DMS114 treated with DMSO at 0.1 percent for 48 hours (cell line): ENCODE measurements at regions not wholly inside any gene's neighbourhood (a gene's known extent, or its start where the extent isn't known, plus 50 kb on each side); places are given as distances from the start of the nearest gene placed in this dataset.

Source experiments
- DNase-seq: peaks from one replicate; lab custom pipeline; 2025; ENCODE audit not compliant: unreplicated experiment; lab: John Stamatoyannopoulos, UW

DNA sequence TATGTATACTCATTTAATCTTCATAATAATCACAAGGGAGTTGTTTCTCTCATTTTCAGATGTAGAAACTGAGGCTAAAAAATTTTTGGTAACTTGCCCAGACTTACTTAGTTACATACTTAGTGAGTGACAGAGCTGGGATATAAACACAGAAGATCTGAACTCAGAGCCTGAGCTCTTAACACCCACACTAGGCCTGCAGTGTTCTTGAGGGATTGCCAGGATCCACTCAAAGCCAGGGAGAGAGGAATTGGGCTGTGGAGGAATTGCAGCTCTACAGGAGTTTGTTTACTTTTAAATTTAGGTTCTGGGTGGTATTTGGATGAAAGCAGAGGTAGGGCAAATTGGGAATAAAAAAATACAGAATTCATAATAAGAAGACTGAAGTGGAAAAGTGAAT lies 515.1 kb upstream of the PLXNA2 start:
- no peak for DNase-seq

- no peak for DNase-seq
These were observed 519.8 kb upstream of the PLXNA2 start for GRCh38 chr1:208763971-208764370.

DNA sequence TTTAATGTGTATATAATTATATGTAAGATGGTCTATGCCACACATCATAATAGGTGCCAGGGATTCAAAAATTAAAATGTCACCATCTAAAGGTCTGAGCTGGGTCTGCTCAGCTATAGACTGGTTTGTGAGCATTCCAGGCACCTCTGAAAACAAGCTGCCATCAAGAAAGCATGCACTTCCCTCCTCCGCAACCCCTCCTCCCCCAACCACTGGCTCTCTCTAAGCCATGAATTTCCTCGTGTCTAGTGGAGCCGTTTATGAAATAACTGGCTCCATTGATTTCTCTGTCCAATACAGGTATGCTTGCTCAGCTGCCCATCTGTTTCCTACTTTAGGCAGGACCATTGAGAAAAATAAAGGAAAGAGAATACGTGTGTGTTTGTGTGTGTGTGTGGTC lies 522.6 kb upstream of the PLXNA2 start:
- no peak for DNase-seq

- no peak for DNase-seq
These were observed 523.6 kb upstream of the PLXNA2 start for GRCh38 chr1:208767816-208768215.

DNA sequence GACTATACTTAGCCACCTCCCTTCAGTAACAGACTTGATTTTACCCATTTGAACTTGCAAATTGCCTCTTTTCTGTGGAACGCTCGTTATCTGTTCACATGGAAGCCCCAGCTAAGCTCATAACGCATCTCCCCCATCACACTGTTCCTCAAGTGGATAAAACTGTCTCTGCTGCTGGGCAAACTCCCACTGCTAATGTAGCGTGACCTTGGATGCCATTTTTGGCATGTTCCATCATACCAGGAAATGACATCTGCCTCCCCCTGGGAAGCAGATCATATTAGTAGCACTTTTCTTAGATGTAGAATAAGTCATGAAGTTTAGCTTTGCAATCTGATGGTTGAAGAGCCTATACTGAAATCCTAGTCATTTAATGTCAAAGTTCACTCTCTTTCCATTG lies 528.7 kb upstream of the PLXNA2 start:
- DNase-seq = no peak

GRCh38 chr1:208775841-208776240 lies 531.7 kb upstream of the PLXNA2 start:
- no peak for DNase-seq

GRCh38 chr1:208778417-208778816 lies 534.2 kb upstream of the PLXNA2 start:
- DNase-seq = no peak

GRCh38 chr1:208781391-208782045 lies 537.3 kb upstream of the PLXNA2 start:
- no peak for DNase-seq

GRCh38 chr1:208782186-208782585 lies 538.0 kb upstream of the PLXNA2 start:
- DNase-seq = no peak

DNA sequence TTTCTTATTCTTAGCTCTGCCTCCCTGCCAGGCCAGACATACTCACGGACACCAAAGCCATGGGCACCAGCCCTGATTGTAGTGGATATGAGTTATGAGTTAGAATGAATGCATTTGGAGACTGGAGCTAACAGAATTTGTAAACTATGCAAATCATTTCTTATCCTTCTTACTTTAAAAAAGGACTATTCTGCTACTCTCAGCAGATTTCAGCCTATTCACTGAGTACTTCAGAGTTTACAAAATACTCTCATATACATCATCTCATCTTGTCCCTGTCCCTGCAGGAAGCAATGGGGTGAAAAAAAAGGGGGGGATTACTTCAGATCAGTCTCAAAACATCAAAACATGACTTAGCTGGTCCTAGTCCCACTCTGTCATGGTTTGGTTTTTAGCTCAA lies 541.4 kb upstream of the PLXNA2 start:
- DNase-seq = no peak

DNA sequence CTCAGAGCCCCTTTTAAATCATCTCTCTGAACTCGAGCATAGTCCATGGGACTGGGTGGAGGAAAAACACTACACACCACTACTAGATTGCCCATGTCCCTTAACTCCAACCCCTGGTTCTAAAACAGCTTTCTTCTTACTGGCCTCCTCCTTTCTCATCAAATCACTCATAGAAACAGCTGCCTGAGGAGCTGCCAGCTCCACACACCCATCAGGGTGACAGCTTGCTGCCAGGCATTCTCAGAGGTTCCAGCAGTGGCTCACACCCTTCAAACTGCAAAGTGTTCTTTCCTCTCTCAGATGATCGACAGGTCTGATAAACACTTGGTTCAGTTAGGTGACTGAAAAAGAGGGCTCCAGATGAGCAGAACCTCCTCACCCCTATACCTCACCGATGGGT lies 543.0 kb upstream of the PLXNA2 start:
- DNase-seq = no peak

GRCh38 chr1:208788013-208788540 lies 543.9 kb upstream of the PLXNA2 start:
- DNase-seq = no peak

- DNase-seq = no peak
These were observed 547.3 kb upstream of the PLXNA2 start for GRCh38 chr1:208791456-208791855.

DNA sequence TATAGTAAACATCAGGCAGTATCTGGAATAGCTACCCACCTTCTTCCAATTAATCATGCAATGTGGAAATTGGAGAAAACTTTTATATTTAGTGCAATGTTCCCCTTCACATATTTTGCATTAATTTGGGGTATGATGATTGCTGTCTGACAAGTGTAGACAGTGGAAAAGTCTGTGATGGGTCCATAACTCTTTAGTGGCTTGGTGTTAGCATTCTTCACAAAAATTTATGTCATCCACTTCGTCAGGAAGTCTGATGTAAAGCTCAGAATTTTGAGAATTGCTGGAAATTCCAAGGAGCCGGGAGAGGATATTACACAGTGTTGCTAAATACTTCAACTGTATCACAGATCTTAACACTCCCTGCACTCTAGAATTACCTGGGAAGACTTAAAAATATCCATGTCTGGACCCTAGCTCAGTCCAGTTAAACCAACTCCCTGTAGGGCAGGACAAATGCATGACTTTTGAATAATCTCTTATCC lies 549.7 kb upstream of the PLXNA2 start:
- no peak for DNase-seq

DNA sequence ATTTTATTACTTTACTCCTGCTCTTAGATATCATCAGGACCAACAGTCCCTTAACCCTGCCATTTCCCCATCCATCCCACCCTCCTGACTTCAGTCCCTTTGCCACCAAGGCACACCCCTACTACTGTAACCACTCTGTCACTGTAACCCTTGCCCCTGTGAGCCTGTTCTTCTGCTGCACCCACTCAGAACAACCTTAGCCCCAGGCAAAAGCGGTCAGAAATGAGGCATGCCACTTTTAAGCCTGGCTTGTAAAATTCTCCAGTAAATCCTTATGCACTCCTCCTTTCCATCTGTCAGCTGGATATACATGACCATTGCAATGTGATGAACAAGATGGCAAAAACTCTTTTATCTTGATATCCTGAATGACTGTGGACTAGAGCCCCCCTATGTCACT lies 555.0 kb upstream of the PLXNA2 start:
- no peak for DNase-seq

DNA sequence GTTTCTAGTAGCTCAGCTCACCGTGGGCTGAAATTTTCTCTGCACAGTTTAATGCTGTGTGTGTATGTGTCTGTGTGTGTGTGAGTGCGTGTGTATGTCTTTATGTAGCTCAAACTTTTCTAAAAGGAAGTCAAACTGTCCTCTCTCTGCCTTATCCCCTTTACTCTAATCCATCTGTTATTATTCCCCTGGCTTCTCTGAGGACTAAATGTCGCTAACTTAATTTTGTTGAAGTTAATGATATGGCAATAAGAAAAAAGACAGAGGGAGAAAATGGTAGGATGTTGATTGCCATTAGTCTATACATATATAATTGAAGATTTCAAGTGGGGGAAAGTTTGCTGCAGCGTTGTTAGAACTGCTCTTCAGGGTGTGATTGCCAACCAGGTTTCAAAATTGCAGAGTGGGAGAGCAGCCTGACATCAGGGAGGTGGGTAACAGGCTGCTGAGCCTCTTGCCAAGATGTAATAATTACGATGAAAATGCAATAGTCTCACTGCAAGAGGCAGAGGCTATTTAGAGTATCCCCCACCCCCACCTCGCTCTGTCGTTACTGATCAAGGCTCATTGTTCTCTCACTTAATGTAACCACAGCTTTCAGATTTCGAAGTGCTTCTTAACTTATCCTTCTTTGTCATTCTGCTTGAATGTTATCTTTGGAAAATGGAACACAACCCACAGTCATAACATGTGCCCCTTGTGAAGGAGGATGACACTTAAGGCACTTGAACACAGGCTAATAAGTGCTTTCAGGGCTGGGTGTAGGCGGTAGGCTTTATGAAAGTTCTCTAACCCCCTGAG lies 559.0 kb upstream of the PLXNA2 start:
- no peak for DNase-seq

GRCh38 chr1:208807446-208808127 lies 563.4 kb upstream of the PLXNA2 start:
- no peak for DNase-seq

DNA sequence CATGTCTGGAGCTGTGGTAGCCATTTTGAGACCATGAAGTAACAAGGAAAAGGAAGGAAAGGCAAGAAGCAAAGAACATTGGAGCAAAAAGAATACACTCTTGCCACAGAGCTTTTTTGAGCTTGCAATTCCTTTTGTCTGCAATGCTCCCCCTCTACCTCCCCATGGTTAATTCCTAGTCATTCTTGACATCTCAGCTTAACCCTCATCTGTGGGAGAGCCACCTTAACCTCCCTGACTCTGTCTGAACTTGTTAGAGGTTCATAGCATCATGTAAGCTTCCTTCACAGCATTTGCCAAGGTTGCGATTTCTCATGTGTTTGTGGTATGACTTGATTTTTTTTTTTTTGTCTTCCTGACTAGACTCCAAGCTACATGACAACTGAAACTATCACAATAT lies 564.1 kb upstream of the PLXNA2 start:
- DNase-seq = no peak

DNA sequence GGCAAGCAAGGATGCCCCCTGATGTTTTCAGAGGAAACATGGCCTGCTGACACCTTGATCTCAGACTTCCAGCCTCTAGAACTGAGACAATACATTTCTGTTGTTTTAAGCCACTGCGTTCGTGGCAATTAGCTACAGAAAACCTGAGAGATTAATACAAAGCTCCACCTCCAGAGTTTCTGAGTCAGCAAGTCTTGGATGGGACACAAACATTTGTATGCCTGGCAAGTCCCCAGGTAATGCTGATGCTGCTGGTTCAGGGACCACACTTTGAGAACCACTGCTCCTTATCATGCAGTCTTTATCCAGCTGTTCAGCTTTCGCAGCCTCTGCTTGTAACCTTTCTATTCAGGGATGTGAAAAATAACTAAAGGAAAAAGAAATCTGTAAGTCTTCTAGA lies 565.7 kb upstream of the PLXNA2 start:
- no peak for DNase-seq

- DNase-seq = no peak
These were observed 574.7 kb upstream of the PLXNA2 start for GRCh38 chr1:208818770-208819445.

DNA sequence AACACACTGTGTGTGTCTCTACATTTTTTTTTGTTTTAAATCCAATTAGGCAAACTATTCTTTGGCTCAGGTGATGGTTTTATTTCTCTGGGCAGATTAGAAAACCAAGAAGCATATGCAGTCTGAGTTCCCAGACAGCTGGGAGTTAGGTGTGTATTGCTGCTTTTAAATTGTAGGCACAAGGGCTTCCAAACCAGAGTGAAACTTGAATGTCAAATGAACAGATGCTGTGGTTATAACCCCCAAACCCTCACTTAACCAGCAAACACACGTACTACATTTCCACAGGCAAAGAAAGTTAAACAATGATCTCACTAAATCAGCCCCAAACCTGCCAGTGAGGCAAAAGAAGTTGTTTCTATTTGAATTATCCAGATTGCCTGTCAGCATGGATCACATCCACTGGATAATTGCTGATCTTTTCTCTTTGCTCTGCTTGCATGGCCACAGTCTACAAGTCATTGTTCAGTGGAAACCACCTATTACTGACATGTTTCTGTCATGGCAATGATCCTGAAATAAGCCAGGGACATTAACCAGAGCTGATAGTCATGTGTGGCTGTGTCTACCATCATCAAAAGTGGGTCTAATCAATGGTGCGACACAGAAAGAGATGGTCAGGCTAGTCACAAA lies 576.5 kb upstream of the PLXNA2 start:
- no peak for DNase-seq
